OCI-LY1 (cell line): ENCODE measurements at regions not wholly inside any gene's neighbourhood (a gene's known extent, or its start where the extent isn't known, plus 50 kb on each side); places are given as distances from the start of the nearest gene placed in this dataset.

Experiments
- H2AFZ ChIP-seq: fragments of 200-600 bp; sonication (generic), shearing (Covaris generic); 2 replicates; pipeline ENCODE4 v1.6.0; 2014; ENCODE audit warnings: antibody characterized with exemption, mild to moderate bottlenecking, low read length
- H3F3A ChIP-seq: fragments of 200-600 bp; sonication (generic), shearing (Covaris generic); 2 replicates; pipeline ENCODE4 v1.6.0; 2014; ENCODE audit warnings: mild to moderate bottlenecking, antibody characterized with exemption, low read length, moderate library complexity; ENCODE audit not compliant: insufficient read depth
- H3K27ac ChIP-seq: fragments of 200-600 bp; sonication (generic); 2 replicates; pipeline ENCODE4 v1.5.1; 2014; ENCODE audit warnings: low read length, mixed run types, mild to moderate bottlenecking, low read depth; ENCODE audit not compliant: poor library complexity, severe bottlenecking
- H3K27me3 ChIP-seq: fragments of 200-600 bp; sonication (generic); 2 replicates; pipeline ENCODE4 v1.6.0; 2014; ENCODE audit warnings: antibody characterized with exemption, mild to moderate bottlenecking, low read length, moderate library complexity; ENCODE audit not compliant: insufficient read depth
- H3K36me3 ChIP-seq: fragments of 200-600 bp; sonication (generic); 2 replicates; pipeline ENCODE4 v1.6.1; 2014; ENCODE audit warnings: mild to moderate bottlenecking, antibody characterized with exemption, low read length, moderate library complexity, mixed read lengths; ENCODE audit not compliant: insufficient read depth
- H3K4me1 ChIP-seq: fragments of 200-600 bp; sonication (generic); 2 replicates; pipeline ENCODE4 v1.5.1; 2014; ENCODE audit warnings: mild to moderate bottlenecking, low read length, moderate library complexity; ENCODE audit not compliant: insufficient read depth, severe bottlenecking
- H3K4me2 ChIP-seq: fragments of 200-600 bp; sonication (generic), shearing (Covaris generic); 2 replicates; pipeline ENCODE4 v1.6.1; 2014; ENCODE audit warnings: low read length
- H3K4me3 ChIP-seq: fragments of 200-600 bp; sonication (generic); 2 replicates; pipeline ENCODE4 v1.5.1; 2014; ENCODE audit warnings: low read length, low read depth, mild to moderate bottlenecking, mixed read lengths; ENCODE audit not compliant: poor library complexity, severe bottlenecking
- H3K79me2 ChIP-seq: fragments of 200-600 bp; shearing (Covaris generic); 2 replicates; pipeline ENCODE4 v1.6.1; 2016; ENCODE audit warnings: mixed run types, low read length, mixed read lengths; ENCODE audit not compliant: insufficient read depth
- H3K9ac ChIP-seq: fragments of 200-600 bp; sonication (generic), shearing (Covaris generic); 2 replicates; pipeline ENCODE4 v1.6.1; 2014; ENCODE audit warnings: mild to moderate bottlenecking, low read length, mixed read lengths
- H3K9me2 ChIP-seq: fragments of 200-600 bp; sonication (generic), shearing (Covaris generic); 2 replicates; pipeline ENCODE4 v1.6.1; 2014; ENCODE audit warnings: low read depth, mild to moderate bottlenecking, low read length, mixed read lengths
- H3K9me3 ChIP-seq: fragments of 200-600 bp; shearing (Covaris generic); 2 replicates; pipeline ENCODE4 v1.6.1; 2014; ENCODE audit warnings: low read length, mixed read lengths
- H4K20me1 ChIP-seq: fragments of 200-600 bp; sonication (generic), shearing (Covaris generic); 2 replicates; pipeline ENCODE4 v1.6.0; 2016; ENCODE audit warnings: mild to moderate bottlenecking, low read length; ENCODE audit not compliant: insufficient read depth
- EZH2 ChIP-seq: fragments of 200-600 bp; sonication (generic), shearing (Covaris generic); IDR thresholded peaks from 2 replicates; pipeline ENCODE4 v1.8.0; 2017; ENCODE audit warnings: borderline replicate concordance, mixed run types, mild to moderate bottlenecking, antibody characterized with exemption, low read length, moderate library complexity, mixed read lengths
- TF ChIP-seq, protein P1 (sequence below): fragments of 200-600 bp; sonication (generic), shearing (Covaris generic); IDR thresholded peaks from 2 replicates; pipeline ENCODE4 v1.5.1; 2017; ENCODE audit warnings: mild to moderate bottlenecking, antibody characterized with exemption, low read length, moderate library complexity, mixed read lengths

DNA sequence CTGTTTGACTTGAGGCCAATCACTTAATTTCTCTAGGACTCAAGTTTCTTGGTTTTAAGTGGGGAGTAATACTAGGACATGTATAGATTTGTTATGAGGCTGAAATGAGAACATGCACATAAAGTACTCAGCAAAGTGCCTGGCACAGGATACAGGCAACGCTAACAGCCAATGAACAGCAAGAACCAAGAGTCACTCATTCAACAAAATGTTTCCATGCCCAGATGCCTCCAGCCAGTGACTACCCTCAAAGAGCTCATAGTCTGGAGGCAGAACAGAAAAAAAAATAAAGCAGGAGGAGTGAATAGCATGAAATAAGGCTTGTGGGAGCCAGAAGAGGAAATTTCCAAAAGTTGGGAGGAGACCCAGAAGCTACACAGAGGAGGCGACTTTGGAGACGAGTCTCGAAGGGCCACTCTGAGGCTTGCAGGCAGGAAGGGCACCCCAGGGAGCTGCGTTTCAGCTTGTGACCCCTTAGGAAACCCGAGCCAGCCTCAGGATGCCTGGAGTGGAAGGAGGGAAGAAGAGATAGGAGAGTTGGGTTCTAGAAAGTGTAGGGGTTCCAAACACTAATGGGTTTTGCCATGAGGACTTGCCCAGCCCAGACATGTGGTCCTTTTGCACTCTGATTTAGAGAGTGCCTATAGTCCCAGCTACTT lies 70.0 kb downstream of the CXCL12 start:
- no peak overlapping the region for H3K9ac ChIP-seq
- H2AFZ ChIP-seq, result no peak overlapping the region
- no peaks in the 10 kb centered on the region for H3K9me3 ChIP-seq
- no peaks in the 10 kb centered on the region for H3K9me2 ChIP-seq
- TF ChIP-seq, protein P1, sequence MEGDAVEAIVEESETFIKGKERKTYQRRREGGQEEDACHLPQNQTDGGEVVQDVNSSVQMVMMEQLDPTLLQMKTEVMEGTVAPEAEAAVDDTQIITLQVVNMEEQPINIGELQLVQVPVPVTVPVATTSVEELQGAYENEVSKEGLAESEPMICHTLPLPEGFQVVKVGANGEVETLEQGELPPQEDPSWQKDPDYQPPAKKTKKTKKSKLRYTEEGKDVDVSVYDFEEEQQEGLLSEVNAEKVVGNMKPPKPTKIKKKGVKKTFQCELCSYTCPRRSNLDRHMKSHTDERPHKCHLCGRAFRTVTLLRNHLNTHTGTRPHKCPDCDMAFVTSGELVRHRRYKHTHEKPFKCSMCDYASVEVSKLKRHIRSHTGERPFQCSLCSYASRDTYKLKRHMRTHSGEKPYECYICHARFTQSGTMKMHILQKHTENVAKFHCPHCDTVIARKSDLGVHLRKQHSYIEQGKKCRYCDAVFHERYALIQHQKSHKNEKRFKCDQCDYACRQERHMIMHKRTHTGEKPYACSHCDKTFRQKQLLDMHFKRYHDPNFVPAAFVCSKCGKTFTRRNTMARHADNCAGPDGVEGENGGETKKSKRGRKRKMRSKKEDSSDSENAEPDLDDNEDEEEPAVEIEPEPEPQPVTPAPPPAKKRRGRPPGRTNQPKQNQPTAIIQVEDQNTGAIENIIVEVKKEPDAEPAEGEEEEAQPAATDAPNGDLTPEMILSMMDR, result no peak
- no peak for TF ChIP-seq EZH2
- no peaks in the 10 kb centered on the region for H3K79me2 ChIP-seq
- H3K36me3 ChIP-seq, result no peaks in the 10 kb centered on the region
- H3K27ac ChIP-seq, result no peak overlapping the region
- no peaks in the 10 kb centered on the region for H4K20me1 ChIP-seq
- no peaks in the 10 kb centered on the region for H3K4me1 ChIP-seq
- H3K27me3 ChIP-seq, result no peaks in the 10 kb centered on the region
- no peaks in the 10 kb centered on the region for H3F3A ChIP-seq
- no peak overlapping the region for H3K4me3 ChIP-seq
- no peak overlapping the region for H3K4me2 ChIP-seq

DNA sequence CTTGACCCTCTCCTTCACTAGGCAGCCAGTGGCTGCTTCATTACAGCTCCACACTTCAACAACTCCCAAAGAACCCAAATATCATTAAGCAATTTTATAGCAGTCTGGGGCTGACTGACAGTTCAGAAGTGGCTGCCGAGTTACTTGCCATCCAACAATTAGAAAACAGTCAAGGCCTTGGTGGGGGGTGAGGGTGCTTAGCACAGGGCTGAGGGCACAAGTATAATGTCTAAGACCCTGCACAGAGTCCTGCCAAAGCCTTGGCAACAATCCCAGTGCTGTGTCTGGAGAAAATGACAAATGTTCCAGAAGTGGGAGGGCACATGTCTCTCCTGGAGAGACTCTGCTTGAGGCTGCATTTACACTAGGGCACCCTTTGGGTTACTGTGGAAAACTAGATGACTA lies 71.1 kb downstream of the CXCL12 start:
- Histone ChIP-seq H3K4me2 (no peak overlapping the region), H3K36me3 (no peaks in the 10 kb centered on the region), H3K4me1 (no peaks in the 10 kb centered on the region), H3K27me3 (no peaks in the 10 kb centered on the region), H3K9ac (no peak overlapping the region), H3F3A (no peaks in the 10 kb centered on the region), H3K9me2 (no peaks in the 10 kb centered on the region), H4K20me1 (no peaks in the 10 kb centered on the region), H3K27ac (no peak overlapping the region), H3K4me3 (no peak overlapping the region), H2AFZ (no peak overlapping the region), H3K9me3 (no peaks in the 10 kb centered on the region), H3K79me2 (no peaks in the 10 kb centered on the region)
- no peak for TF ChIP-seq EZH2
- TF ChIP-seq, protein P1, result no peak

DNA sequence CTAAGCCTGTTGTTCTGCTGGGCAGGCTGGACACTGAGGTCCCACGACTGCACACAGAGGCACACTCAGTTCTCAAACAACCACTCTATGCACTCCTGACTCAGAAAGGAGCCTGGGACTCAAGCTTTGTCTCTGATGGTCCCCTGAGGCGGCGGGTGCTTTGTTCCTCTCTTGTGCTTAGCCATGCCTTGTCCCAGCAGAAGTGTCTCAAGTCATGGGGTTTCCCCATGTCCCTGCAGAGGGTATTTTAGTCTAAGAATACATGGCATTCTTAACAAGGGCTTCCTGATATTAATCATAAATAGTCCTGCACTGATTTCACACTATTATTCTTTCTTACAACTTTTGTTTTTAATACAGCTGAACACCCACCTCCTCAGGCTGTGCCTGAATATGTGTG lies 72.5 kb downstream of the CXCL12 start:
- no peak overlapping the region for H3K4me2 ChIP-seq
- H3K4me3 ChIP-seq, result no peak overlapping the region
- no peaks in the 10 kb centered on the region for H3K27me3 ChIP-seq
- H3K9me3 ChIP-seq, result no peaks in the 10 kb centered on the region
- H3K79me2 ChIP-seq, result no peaks in the 10 kb centered on the region
- H4K20me1 ChIP-seq, result no peaks in the 10 kb centered on the region
- no peak overlapping the region for H2AFZ ChIP-seq
- H3F3A ChIP-seq, result no peaks in the 10 kb centered on the region
- H3K4me1 ChIP-seq, result no peaks in the 10 kb centered on the region
- H3K9ac ChIP-seq, result no peak overlapping the region
- H3K9me2 ChIP-seq, result no peaks in the 10 kb centered on the region
- no peak for TF ChIP-seq EZH2
- TF ChIP-seq, protein P1, result no peak
- no peak overlapping the region for H3K27ac ChIP-seq
- H3K36me3 ChIP-seq, result no peaks in the 10 kb centered on the region
